NCI-H510A treated with DMSO at 0.1 percent for 48 hours (cell line): ENCODE measurements at regions not wholly inside any gene's neighbourhood (a gene's known extent, or its start where the extent isn't known, plus 50 kb on each side); places are given as distances from the start of the nearest gene placed in this dataset.
"Not testable (repeated sequence)": the region's sequence is repeated elsewhere in the genome, so short reads cannot be mapped to it uniquely, and the experiment has no call there.

Experiments
- DNase-seq: peaks from one replicate; lab custom pipeline; 2025; lab: John Stamatoyannopoulos, UW

- no peak for DNase-seq
Observed at GRCh38 chr11:36791957-36792356, 193.9 kb upstream of the RAG2 start.

GRCh38 chr11:36790526-36790925, 192.5 kb upstream of the RAG2 start:
- DNase-seq = no peak

GRCh38 chr11:36783808-36784207, 185.8 kb upstream of the RAG2 start:
- no peak for DNase-seq

- DNase-seq = no peak
Observed at GRCh38 chr11:36779791-36780190, 181.8 kb upstream of the RAG2 start.

- no peak for DNase-seq
Observed at GRCh38 chr11:36777311-36777710, 179.3 kb upstream of the RAG2 start.

- DNase-seq = no peak
Observed at GRCh38 chr11:36775756-36776155, 177.7 kb upstream of the RAG2 start.

- DNase-seq = no peak
Observed at GRCh38 chr11:36775130-36775529, 177.1 kb upstream of the RAG2 start.

GRCh38 chr11:36774603-36775002, 176.6 kb upstream of the RAG2 start:
- no peak for DNase-seq

- no peak for DNase-seq
Observed at GRCh38 chr11:36763187-36763586, 165.2 kb upstream of the RAG2 start.

- DNase-seq = no peak
Observed at GRCh38 chr11:36757075-36757474, 159.0 kb upstream of the RAG2 start.

- DNase-seq = no peak
Observed at GRCh38 chr11:36753960-36754359, 155.9 kb upstream of the RAG2 start.

- no peak for DNase-seq
Observed at GRCh38 chr11:36751996-36752395, 154.0 kb upstream of the RAG2 start.

- DNase-seq = no peak
Observed at GRCh38 chr11:36751335-36751781, 153.3 kb upstream of the RAG2 start.

GRCh38 chr11:36750349-36750748, 152.3 kb upstream of the RAG2 start:
- no peak for DNase-seq

GRCh38 chr11:36748836-36749235, 150.8 kb upstream of the RAG2 start:
- DNase-seq = no peak

- DNase-seq = peak; percentile 60
Observed at GRCh38 chr11:36746886-36747710, 149.1 kb upstream of the RAG2 start.

GRCh38 chr11:36744375-36745168, 146.5 kb upstream of the RAG2 start:
- peak; percentile 0 for DNase-seq

GRCh38 chr11:36743039-36743438, 145.0 kb upstream of the RAG2 start:
- DNase-seq = no peak

GRCh38 chr11:36741515-36741914, 143.5 kb upstream of the RAG2 start:
- no peak for DNase-seq

GRCh38 chr11:36738292-36738861, 140.3 kb upstream of the RAG2 start:
- no peak for DNase-seq

- no peak for DNase-seq
Observed at GRCh38 chr11:36736103-36736502, 138.1 kb upstream of the RAG2 start.

- not testable (repeated sequence) for DNase-seq
Observed at GRCh38 chr11:36733721-36734120, 135.7 kb upstream of the RAG2 start.

- no peak for DNase-seq
Observed at GRCh38 chr11:36730761-36731160, 132.7 kb upstream of the RAG2 start.
